Activated CD4-positive, alpha-beta T cell treated with anti-CD3 and anti-CD28 coated beads, Interleukin-2, amount 50 U/mL, for 16 hours (primary cell): ENCODE measurements at regions not wholly inside any gene's neighbourhood (a gene's known extent, or its start where the extent isn't known, plus 50 kb on each side); places are given as distances from the start of the nearest gene placed in this dataset.

Experiments used
- DNase-seq: peaks from one replicate; pipeline ENCODE4 v3.0.0-alpha.2; 2020

DNA sequence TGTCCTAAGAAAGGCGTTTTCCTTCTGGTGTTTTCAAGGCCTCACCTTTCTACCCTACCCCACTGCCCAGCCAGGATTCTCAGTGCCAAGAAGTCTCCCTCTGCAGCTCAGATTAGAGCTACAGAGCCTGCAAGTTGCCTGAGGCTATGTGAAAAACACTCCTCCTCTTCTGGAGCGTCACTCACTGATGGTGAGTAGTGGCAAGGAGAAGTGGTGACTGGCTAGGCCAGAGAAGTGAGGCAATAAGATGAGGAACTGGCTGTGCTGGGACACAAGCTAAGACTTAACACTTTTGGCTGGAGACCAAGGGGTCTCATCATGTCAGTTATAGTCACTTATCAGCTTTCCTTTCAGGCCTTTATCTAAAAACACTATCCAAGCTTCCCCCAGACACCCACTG, 86.7 kb upstream of the PRKAR2B start:
- DNase-seq: no peak

DNA sequence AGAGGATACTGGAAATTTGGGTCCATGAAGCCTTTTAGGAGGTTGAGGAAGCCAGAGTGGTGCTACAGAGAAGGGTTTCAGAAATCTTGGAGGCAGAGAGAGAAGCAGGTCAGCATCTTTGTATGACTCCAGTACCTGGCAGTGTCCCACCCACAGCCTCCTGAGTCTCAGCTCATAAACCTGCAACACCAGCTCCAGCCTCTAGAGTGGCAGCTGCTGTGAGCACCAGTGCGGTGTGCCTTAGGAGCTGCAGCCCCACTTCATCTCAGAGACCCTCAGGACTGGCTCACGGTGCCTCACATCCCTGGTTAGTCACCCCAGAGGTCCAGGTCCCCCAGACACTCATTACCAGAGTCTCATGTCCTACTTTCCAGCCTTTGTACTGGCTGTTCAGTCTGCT, 84.8 kb upstream of the PRKAR2B start:
- DNase-seq: peak; percentile 0

DNA sequence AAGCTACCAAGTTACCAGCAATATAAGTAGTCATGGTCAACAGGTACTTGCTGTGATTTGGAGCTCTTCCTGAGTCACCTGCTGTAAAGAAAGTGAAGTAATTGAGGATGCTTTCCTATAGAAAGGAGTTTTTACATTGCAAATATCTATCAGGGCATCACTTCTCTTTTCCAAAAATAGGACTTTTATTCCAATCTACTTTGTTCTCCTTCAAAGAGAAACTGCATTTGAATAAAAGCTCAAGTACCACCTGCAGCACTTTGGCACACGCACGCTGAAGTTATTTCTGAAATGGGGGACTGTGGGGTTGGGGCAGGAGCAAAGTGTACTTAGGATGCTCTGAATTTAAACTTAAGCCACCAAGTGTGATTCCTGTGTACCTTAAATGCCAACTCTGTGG, 81.8 kb upstream of the PRKAR2B start:
- no peak for DNase-seq

DNA sequence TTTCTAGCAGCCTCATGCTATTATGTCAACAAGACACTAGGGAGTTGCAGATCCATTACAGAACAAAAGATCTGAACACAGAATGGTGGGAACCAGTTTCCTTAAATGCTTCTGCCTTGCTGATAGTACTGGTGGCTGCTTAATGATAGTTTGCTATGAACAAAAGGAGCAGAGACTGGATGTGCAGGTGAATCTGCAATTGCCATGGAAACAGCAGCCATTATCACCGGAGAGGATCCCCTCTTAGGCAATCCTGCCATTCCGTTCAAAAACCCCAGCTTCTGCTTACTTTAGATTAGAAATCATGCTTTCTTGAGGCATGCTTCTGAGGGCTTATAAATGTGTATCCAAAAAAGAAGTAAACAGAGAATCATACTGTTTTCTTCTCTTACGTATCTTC, 80.0 kb upstream of the PRKAR2B start:
- DNase-seq: no peak

DNA sequence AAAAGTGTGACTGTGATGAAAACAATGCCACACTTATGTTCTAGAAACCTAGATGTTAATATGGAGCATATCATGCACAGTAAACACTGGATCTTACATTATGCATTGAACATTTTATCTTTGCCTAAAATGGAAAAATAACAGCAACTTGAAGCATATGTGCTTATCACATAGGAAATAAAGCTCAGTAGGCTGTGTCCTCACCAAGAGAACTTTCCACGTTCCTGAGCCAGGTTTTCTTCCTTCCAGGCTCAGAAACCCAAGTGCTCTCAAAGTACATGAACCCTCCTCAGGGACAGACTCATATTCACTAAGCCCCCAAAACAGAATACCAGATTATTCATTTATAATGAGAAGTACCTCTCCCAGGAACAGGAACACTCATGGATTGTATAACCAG, 79.4 kb upstream of the PRKAR2B start:
- DNase-seq: no peak

DNA sequence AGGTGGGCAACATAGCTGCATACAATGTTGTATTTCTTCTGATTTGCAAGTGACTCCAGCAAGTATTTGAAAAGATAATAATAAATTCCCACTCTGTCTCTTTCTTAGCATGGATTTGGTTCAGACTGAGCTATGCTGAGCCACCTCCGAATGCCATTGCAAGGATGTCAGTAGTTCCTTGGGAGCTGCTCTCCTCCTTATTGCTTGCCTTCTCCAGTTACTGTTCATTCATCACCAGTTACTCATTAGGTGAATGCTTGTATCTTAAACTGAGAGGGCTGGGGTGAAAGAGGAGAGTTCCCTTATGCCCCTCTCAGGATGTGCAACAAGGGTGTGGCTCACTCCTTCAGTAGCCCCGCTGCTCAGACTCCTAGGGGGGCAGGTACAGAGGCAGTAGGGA, 78.4 kb upstream of the PRKAR2B start:
- no peak for DNase-seq

DNA sequence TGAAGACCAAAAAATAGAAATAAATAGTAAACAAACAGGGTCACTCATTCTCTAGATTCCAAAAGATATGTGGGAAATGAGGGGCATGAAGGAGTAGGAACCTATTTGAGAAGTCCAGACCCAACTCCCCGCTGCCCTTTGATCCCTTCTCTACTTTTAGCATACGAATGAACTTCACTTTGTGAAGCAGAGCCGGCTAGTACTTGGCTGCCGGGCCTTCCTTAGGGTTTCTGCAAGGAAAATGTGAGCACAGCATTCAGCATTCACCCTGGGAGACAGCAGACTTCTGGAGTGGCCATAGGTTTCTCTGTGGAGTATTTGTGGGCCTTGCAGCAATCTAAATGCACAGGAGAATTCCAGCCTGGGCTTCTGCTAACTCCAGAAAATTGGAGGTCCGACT, 76.3 kb upstream of the PRKAR2B start:
- no peak for DNase-seq

DNA sequence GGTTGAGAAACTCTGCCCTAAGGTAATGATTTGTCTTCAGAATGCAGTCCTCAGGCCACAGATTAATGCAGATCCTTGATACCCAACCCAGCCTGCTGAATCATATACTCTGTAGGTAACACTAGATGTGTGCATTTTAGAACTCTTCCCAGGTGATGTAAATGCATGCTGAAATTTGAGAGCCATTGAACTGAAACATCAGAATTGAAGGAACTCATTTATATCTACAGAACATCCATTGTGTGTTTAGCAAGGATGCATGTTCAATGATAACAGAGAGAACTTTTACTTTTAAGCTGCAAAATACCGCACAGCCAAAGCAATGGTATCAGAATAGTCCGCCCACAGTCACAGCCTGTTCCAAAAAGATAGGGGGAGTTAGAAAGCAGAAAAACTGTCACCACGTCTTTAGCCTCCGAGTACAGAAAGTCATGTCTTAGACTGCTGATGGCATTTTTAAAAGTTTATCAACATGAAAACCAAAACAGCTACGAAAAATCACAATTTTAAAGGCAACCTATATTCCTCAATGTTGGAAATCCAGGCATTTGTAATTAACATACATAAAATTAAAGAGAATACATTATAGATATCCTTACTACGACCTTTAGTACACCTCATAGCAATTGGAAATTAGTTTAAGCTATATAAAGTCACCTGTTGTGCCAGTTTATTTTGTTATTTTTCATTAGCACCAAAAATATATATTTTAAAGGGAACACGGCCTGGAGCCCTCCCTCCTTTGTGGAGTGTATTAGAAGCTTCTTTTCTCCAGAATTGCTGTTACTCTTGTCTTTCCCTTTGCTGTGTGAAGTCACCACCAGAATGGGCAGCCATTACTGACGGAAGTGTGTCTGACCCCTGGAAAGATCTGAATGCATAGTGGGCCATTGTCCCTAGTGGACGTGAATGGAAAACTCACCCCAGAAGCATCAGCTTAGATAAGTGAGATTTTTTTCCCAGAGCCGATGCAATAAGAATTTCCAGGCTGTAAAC, 65.8 kb upstream of the PRKAR2B start:
- no peak for DNase-seq

DNA sequence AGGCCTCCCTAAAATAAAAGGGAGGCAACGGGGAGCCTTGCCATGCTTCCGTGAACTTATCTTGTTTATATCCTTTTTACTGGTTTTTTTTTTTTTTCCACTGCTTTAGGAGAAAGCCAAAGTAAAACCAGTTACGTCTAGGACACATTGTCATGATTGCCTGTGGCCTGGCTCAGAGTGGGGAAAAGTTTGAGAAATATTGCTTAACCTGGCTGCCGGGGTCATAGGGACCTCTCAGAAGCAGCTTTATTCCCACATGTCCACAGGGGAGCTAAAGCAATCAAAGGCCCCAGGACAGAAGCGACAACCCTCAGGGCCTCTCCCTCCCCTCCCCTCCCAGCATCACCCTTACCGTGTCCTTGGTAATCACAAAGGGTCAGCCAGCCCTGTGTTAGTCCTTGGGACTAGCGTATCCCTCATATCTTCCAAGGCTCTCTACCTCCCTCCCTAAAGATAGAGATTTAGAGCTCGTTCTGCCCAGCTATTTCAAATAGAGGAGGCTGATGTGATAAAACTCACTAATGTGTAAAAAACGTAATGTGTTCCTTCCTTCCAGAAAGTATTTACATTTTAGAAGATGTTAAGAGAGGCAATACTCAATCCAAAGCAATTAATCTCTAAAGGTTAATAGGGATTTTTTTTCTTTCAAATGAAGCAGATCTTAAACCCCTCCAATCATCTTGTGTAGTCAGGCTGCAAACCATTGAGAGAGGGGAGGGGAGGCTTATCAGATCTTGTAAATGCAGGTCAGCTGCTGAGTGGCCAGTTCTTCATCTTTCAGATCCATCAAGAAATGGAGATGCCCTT, 64.8 kb upstream of the PRKAR2B start:
- DNase-seq: no peak

DNA sequence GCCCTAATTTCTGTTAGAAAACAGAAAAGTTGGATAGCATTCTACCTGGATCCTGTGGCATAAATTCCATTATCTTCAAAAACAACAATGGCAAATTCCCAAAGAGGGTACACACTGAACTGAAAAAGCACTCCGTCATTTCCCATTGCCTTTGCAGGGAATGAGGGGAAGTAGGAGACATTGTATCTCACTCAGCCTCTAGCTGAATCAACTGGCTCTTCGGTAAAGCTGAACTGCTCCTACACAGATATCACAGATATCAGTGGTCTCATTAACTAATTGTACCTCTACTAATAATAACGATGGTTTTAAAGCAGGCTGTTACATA, 64.2 kb upstream of the PRKAR2B start:
- no peak for DNase-seq

DNA sequence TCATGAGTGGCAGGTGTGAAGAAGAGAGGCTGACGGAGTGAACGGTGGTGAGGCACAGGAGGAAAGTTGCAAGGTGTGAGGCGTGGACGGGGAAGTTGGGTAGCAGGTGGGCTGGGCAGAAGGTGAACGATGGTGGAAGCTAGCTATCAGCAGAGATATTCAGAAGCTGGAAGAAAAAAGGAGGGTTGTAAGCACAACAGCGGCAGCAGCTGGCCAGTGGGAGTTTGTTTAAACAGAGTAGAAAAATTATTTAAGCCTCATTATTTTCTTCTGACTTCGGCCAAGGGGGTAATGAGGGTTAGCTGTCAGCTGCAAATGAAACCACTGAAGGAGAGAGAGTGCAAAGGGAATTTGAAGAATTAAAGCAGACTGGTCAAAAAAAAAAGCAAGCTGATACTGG, 62.1 kb upstream of the PRKAR2B start:
- DNase-seq: no peak

DNA sequence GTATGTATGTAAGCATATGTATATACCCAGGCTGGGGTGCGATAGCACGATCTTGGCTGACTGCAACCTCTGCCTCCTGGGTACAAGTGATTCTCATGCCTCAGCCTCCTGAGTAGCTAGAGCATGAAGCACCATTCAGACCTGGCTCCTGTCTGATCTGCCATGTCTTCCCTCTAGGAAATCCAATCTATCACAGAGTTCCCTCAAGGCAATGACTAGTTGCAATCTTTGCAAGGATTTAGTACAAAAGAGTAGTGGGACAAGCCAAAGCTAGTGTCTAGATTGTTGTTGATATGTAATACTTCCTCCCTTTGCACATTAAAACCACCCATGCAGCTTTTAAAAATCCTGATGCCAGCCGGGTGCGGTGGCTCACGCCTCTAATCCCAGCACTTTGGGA, 60.5 kb upstream of the PRKAR2B start:
- no peak for DNase-seq

DNA sequence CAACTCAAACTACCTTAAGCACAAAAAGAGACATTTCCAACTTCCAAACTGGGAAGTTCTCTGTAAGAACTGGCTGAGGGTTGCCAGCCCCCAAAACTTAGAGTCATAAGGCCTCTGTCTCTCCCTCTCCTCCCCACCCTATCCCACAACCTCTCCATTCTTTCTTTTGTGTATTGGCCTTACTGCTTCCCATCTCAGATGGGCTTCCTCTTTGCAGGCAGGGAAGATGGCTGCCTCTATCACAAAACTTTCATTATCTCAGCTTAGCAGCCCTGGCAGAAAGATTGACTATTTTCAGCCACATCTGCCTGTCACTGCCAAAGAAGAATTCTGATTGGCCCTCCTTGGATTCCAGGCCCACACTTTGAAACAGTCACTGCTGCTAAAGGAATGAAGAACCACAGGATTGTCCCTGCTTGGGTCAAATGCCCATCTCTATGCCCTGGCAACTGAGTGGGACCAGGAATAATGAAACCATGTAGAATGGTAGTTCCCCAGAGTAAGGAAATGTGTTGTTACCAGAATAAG, 58.0 kb upstream of the PRKAR2B start:
- no peak for DNase-seq

DNA sequence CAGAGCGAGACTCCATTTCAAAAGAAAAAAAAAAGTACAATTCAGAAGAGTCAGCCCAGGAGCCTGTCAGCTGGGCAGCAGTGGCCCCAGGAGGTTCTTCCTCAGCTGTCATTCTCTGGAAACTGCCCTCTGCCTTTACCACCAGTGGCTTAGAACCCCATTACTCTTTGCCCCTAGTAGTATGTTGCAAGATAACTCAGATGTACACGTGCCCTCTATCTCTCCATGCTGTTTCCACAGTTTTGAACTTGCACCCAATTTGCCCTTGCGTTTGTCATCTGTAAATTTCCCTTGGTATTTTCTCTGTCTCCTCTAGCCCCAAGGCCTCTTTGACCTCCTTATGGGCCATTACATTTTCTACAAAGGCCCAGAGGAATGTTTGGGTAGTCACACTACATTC, 56.7 kb upstream of the PRKAR2B start:
- DNase-seq: no peak

DNA sequence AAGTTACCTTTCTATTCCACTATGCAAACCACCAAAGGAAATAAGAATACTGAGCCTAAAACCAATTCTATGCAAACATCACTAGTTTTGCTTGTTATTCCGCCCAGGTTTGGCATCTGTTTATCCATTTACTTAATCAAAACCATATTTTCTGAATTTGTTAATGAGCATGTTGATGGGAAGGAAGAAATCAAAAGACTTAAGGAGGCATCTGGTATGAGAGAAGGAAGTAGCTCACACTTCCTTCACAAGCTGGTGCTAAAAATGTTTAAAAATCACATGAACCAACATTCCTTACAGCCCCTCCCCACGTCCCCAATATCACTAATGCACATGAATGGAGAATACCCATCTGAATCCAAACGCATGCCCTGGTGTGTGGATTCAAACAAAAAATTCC, 52.0 kb upstream of the PRKAR2B start:
- no peak for DNase-seq
